ENCODE measurements at regions not wholly inside any gene's neighbourhood (a gene's known extent, or its start where the extent isn't known, plus 50 kb on each side); places are given as distances from the start of the nearest gene placed in this dataset.

DNA sequence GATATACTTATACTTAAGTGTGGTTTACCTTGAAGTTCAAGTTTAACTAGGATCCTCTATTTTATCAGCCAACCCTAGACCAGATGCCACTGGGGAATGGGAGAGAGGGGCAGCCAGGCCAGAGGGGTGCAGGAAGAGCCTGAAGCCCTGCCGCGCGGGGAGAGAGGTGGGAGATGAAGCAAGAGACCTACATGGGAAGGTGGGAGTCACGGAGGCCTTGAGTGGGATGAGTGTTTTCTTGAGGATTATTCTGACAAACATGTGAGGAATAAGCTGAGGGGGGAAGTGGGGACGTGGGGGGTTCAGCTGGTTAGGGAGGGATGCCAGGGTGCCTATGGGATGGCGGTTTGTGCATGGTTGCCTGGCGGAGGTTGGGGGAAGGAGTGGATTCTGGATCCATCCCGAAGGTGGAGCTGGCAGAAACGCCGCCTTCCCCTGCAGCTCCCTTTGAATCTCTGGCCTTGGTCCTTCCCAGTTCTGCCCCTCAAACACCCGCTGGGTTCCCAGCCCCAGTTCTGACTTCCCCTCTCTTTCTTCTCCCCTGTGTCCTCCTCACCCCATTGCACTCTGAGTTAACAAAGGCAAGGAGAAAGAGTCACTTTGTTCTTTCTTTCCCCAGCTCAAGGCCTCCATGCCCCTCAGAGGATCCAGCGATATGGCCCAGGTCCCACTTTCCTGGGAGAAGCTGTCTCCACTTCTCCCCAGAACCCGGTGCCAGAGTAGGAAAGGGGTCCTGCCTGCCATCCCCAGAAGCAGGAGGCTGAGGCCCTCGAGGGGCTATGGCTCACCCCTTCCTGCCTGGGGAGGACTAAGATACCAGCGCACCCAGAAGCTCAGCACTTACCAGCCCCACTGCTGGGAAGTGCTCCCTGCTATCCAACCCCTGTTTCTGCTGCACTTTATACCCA lies 274.2 kb downstream of the UACA start:
- Histone ChIP-seq H3K4me1 (ENCODE audit: control insufficient read depth, insufficient read depth, low read length) (no peaks in the 10 kb centered on the region), H3K9ac (ENCODE audit: low read depth, low read length) (no peak overlapping the region), H3K27me3 (ENCODE audit: control insufficient read depth, insufficient read depth, low read length) (no peaks in the 10 kb centered on the region), H3K9me3 (ENCODE audit: control insufficient read depth, insufficient read depth, low read length) (no peaks in the 10 kb centered on the region), H3K27ac (ENCODE audit: low read depth, low read length) (no peak overlapping the region), H3K36me3 (ENCODE audit: control insufficient read depth, insufficient read depth, low read length) (no peaks in the 10 kb centered on the region), H3K4me3 (ENCODE audit: low read depth, low read length) (no peak overlapping the region)

DNA sequence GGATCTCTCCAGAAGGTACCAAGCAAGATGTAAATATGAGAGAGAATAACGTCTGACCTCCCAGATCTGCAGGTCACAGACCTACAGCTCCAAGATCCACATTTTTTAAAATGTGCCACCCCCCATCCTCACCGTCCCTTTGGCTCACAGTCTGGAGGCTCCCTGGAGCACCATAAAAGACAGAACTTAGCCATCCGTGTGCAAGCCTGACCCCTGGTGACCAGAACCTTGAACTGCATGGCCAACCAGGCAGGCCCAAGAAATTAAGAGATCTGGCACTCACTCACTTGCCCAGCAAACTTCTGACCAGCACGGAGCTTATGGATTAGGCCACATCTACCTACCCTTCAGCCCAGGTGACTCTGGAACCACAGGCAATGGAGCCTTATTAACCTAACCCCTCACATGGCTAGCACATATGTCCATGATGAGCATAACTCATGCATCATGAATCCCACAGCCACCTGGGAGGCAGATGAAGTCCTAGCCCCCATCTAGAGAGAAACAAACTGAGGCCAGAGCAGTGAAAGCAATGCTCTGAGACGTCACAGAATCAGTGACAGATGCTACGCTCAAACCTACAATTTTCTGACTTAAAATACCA lies 275.3 kb downstream of the UACA start:
- Histone ChIP-seq H3K36me3 (ENCODE audit: control insufficient read depth, insufficient read depth, low read length) (no peaks in the 10 kb centered on the region), H3K27ac (ENCODE audit: low read depth, low read length) (no peak overlapping the region), H3K4me1 (ENCODE audit: control insufficient read depth, insufficient read depth, low read length) (no peaks in the 10 kb centered on the region), H3K9ac (ENCODE audit: low read depth, low read length) (no peak overlapping the region), H3K4me3 (ENCODE audit: low read depth, low read length) (no peak overlapping the region), H3K9me3 (ENCODE audit: control insufficient read depth, insufficient read depth, low read length) (no peaks in the 10 kb centered on the region), H3K27me3 (ENCODE audit: control insufficient read depth, insufficient read depth, low read length) (no peaks in the 10 kb centered on the region)

DNA sequence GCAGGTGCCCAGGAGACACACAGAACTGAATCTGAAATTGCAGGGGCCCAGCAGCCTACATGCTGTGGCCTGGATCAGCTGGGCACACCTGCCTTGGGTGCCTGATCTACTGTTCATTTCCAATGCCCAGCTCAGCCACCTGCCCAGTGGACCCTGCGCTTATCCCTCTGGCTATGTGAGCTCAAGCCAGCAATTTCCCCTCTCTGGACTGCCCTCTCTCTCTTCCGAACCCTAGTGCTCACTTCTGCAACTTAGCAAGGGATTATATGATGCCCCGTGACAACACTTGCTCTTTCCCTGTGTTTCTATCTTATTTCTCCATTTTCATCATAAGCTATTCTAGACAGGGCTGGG lies 276.0 kb downstream of the UACA start:
- no peaks in the 10 kb centered on the region for H3K4me1 ChIP-seq (ENCODE audit: control insufficient read depth, insufficient read depth, low read length)
- H3K27ac ChIP-seq (ENCODE audit: low read depth, low read length) = no peak overlapping the region
- no peak overlapping the region for H3K4me3 ChIP-seq (ENCODE audit: low read depth, low read length)

DNA sequence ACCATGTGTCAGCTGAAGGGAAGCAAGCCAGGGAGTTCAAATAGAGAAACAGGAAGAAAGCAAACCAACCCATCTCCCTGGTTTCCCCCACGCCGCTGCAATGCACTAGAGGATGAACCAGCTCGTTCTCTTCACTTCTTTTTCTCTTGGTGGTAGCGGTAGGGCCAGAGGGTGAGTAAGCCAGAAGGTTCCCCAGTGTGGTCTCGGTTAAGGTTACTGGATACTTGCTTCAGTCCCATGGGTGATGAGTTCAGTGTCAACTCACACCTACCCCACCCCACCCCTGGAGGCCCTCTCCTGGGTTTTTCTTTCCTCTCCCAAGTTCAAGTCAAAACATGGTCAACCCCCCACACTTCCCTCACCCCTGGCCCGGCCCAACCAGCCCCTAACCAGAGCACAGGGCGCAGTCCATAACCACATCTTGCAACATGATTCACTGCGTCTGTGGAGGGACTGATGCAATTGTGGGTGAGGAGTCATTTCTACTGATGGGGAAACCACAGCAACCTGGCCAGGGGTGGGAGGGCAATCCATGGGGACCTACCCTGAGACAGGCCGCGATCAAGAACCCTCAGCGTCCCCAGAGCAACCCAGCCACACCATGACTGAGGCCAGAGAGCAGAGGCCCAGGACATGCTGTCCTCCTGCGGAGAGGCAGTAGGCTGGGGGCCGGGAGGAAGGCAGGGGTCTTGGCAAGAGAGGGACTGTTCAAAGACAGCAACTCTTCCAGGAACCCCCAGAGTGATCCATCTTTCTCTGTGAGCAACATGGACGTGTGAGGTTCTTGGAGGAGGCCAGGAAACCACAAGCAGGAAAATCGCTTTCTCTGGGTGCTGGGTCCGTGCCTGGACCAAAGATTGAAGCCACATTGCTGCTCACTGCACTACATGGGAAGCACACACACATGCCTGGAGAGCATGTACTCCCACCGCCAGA lies 276.6 kb downstream of the UACA start:
- Histone ChIP-seq H3K9me3 (ENCODE audit: control insufficient read depth, insufficient read depth, low read length) (no peaks in the 10 kb centered on the region), H3K9ac (ENCODE audit: low read depth, low read length) (no peak overlapping the region), H3K36me3 (ENCODE audit: control insufficient read depth, insufficient read depth, low read length) (no peaks in the 10 kb centered on the region), H3K27ac (ENCODE audit: low read depth, low read length) (no peak overlapping the region), H3K4me1 (ENCODE audit: control insufficient read depth, insufficient read depth, low read length) (no peaks in the 10 kb centered on the region), H3K27me3 (ENCODE audit: control insufficient read depth, insufficient read depth, low read length) (no peaks in the 10 kb centered on the region), H3K4me3 (ENCODE audit: low read depth, low read length) (no peak overlapping the region)

More for the DNA sequence above, 276.0 kb downstream of the UACA start:
- Histone ChIP-seq H3K9ac (ENCODE audit: low read depth, low read length) (no peak overlapping the region), H3K9me3 (ENCODE audit: control insufficient read depth, insufficient read depth, low read length) (no peaks in the 10 kb centered on the region), H3K36me3 (ENCODE audit: control insufficient read depth, insufficient read depth, low read length) (no peaks in the 10 kb centered on the region), H3K27me3 (ENCODE audit: control insufficient read depth, insufficient read depth, low read length) (no peaks in the 10 kb centered on the region)

DNA sequence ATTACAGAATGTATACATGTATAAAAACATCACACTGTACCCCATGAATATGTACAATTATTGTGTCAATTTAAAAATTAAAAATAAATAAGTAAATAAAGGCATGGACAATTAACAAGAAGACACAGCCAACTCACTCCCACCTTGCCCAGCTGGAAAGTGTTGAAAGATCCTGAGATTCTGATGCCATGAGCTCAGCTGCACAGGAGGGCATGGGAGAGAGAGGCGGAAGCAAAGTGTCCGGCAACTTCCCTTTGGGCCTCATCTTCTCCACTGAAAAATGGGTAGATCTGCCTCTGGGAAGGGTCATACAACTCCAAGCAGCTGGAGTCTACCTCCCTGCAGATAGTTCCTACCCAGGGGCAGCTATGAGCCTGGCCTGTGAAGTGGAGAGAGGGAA lies 277.3 kb downstream of the UACA start:
- Histone ChIP-seq H3K27me3 (ENCODE audit: control insufficient read depth, insufficient read depth, low read length) (no peaks in the 10 kb centered on the region), H3K9me3 (ENCODE audit: control insufficient read depth, insufficient read depth, low read length) (no peaks in the 10 kb centered on the region), H3K9ac (ENCODE audit: low read depth, low read length) (no peak overlapping the region), H3K36me3 (ENCODE audit: control insufficient read depth, insufficient read depth, low read length) (no peaks in the 10 kb centered on the region), H3K4me3 (ENCODE audit: low read depth, low read length) (no peak overlapping the region), H3K27ac (ENCODE audit: low read depth, low read length) (no peak overlapping the region), H3K4me1 (ENCODE audit: control insufficient read depth, insufficient read depth, low read length) (no peaks in the 10 kb centered on the region)

DNA sequence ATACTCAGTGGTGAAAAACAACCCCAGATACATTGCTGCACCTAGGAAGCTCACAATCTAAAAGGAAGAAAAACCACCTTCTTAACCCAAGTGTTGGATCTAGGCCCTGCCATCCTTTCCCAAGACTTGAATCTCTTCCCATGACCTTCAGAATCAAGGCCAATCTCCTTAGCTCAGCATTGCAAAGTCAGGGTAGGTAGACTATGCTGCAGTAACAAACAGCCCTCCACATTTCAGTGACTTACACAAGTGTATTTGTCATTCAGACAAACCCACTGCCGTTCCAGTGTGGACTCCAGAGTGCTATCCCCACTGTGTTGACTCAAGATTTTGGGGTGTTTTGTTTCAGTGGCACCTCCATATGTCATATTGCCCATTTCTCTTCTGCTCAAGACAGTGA lies 278.4 kb downstream of the UACA start:
- H3K27ac ChIP-seq (ENCODE audit: low read depth, low read length) = no peak overlapping the region
- no peaks in the 10 kb centered on the region for H3K9me3 ChIP-seq (ENCODE audit: control insufficient read depth, insufficient read depth, low read length)
- no peak overlapping the region for H3K9ac ChIP-seq (ENCODE audit: low read depth, low read length)
- no peak overlapping the region for H3K4me3 ChIP-seq (ENCODE audit: low read depth, low read length)
- no peaks in the 10 kb centered on the region for H3K4me1 ChIP-seq (ENCODE audit: control insufficient read depth, insufficient read depth, low read length)
- no peaks in the 10 kb centered on the region for H3K27me3 ChIP-seq (ENCODE audit: control insufficient read depth, insufficient read depth, low read length)
- H3K36me3 ChIP-seq (ENCODE audit: control insufficient read depth, insufficient read depth, low read length) = no peaks in the 10 kb centered on the region

DNA sequence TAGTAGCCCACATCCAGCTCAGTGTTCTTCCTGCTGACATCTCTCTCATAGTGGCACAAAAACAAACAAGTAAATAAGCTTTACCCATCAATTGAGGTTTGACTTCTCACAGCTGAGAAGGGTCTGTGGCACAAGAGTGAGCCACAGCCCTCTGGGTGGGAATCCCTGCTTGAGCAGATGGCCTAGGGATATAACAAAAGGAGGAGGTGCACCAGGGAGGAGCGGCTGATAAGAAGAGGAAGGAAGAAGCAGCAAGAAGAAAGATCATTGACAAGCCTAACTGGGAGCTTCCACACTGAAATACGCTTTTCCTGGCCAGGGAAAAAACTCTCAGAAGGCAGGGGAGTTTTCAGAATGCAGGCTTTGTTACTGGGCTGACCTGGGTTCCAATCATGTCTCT lies 279.8 kb downstream of the UACA start:
- Histone ChIP-seq H3K27ac (ENCODE audit: low read depth, low read length) (no peak overlapping the region), H3K4me1 (ENCODE audit: control insufficient read depth, insufficient read depth, low read length) (no peaks in the 10 kb centered on the region), H3K27me3 (ENCODE audit: control insufficient read depth, insufficient read depth, low read length) (no peaks in the 10 kb centered on the region)

DNA sequence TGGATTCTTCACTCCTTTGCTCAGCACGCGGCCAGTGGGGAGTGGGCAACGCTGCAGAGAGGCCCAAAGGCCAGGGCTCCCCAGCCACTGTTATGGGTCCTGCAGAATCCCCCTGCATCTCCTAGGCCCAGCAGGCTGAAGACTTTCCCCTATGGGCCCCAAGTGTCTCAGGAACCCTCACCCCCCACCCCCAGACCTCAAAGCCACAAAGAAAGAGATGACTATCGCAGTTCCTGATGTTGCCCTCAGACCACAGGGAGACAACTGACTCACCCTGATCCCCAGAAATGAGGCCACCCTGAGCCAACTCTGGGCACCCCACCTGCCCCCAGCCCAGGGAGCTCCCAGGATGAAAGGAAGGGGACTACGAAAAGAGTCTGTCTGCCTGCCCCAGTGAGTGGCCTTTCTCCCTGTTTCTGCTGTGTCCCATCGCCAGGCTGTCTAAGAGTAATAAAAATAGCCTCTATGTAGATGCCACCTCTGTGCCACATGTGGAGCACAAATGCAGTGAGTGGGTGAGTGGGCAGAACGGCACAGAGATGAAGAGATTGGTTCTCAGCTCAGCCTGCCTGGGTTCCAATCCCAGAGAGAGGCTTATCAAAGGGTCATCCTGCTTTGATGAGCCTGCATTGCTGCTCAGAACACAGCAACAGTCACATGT lies 283.0 kb downstream of the UACA start:
- H3K9me3 ChIP-seq (ENCODE audit: control insufficient read depth, insufficient read depth, low read length) = no peaks in the 10 kb centered on the region
- H3K36me3 ChIP-seq (ENCODE audit: control insufficient read depth, insufficient read depth, low read length) = no peaks in the 10 kb centered on the region
- H3K4me3 ChIP-seq (ENCODE audit: low read depth, low read length) = no peak overlapping the region
- H3K4me1 ChIP-seq (ENCODE audit: control insufficient read depth, insufficient read depth, low read length) = no peaks in the 10 kb centered on the region
- H3K27me3 ChIP-seq (ENCODE audit: control insufficient read depth, insufficient read depth, low read length) = no peaks in the 10 kb centered on the region
- no peak overlapping the region for H3K27ac ChIP-seq (ENCODE audit: low read depth, low read length)
- H3K9ac ChIP-seq (ENCODE audit: low read depth, low read length) = no peak overlapping the region

More for the DNA sequence above, 279.8 kb downstream of the UACA start:
- Histone ChIP-seq H3K9ac (ENCODE audit: low read depth, low read length) (no peak overlapping the region), H3K4me3 (ENCODE audit: low read depth, low read length) (no peak overlapping the region), H3K36me3 (ENCODE audit: control insufficient read depth, insufficient read depth, low read length) (no peaks in the 10 kb centered on the region), H3K9me3 (ENCODE audit: control insufficient read depth, insufficient read depth, low read length) (no peaks in the 10 kb centered on the region)

DNA sequence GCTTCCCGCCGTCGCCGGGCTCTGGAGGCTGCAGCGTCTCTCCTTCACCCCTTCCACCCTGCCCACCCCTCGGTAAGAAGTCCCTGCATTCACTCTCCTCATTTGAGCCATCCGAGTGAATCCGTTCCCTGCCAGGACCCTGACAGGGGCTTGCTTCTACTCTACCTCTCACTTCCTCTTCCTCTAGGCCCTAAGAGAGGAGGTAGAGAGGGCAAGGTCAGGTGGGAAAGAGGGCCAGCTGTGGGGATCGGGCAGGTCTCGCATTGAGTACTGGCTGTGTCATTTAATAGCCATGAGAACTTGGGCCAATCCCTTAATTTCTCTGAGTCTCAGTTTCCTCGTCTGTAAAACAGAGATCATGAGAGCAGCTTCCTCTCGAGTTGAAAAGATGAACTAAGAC lies 283.6 kb downstream of the UACA start:
- no peaks in the 10 kb centered on the region for H3K4me1 ChIP-seq (ENCODE audit: control insufficient read depth, insufficient read depth, low read length)

DNA sequence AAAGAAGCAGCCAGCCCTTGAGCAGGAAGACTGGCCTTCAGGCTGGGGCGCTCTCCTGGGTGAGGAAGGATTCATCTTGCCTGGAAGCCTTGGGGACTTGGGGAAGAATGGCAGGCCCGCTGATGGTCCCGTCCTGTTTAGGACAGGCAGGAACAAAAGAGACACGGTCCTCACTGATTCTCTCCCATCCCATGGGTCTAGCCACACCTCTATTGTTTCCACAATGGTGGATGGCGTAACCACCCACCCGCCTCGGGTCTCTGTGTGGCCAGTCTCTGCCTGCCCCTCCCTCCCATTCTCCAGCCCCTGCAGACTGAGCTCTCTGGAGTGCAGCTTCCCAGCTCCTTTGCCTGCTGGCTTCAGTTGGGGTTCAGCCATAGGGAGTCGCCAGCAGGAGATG lies 284.3 kb downstream of the UACA start:
- Histone ChIP-seq H3K9ac (ENCODE audit: low read depth, low read length) (no peak overlapping the region), H3K4me1 (ENCODE audit: control insufficient read depth, insufficient read depth, low read length) (no peaks in the 10 kb centered on the region), H3K27me3 (ENCODE audit: control insufficient read depth, insufficient read depth, low read length) (no peaks in the 10 kb centered on the region), H3K9me3 (ENCODE audit: control insufficient read depth, insufficient read depth, low read length) (no peaks in the 10 kb centered on the region), H3K27ac (ENCODE audit: low read depth, low read length) (no peak overlapping the region), H3K4me3 (ENCODE audit: low read depth, low read length) (no peak overlapping the region), H3K36me3 (ENCODE audit: control insufficient read depth, insufficient read depth, low read length) (no peaks in the 10 kb centered on the region)

More for the DNA sequence above, 283.6 kb downstream of the UACA start:
- H3K9ac ChIP-seq (ENCODE audit: low read depth, low read length) = no peak overlapping the region
- no peaks in the 10 kb centered on the region for H3K27me3 ChIP-seq (ENCODE audit: control insufficient read depth, insufficient read depth, low read length)
- no peaks in the 10 kb centered on the region for H3K9me3 ChIP-seq (ENCODE audit: control insufficient read depth, insufficient read depth, low read length)
- no peak overlapping the region for H3K27ac ChIP-seq (ENCODE audit: low read depth, low read length)
- no peak overlapping the region for H3K4me3 ChIP-seq (ENCODE audit: low read depth, low read length)
- no peaks in the 10 kb centered on the region for H3K36me3 ChIP-seq (ENCODE audit: control insufficient read depth, insufficient read depth, low read length)

Data from HUES48 (cell line).